ENCODE measurements at regions not wholly inside any gene's neighbourhood (a gene's known extent, or its start where the extent isn't known, plus 50 kb on each side); places are given as distances from the start of the nearest gene placed in this dataset.
A peak's percentile ranks its signal among the peaks of the same experiment; 100 is the strongest.

GRCh38 chr3:14261229-14261628 is 82.6 kb downstream of the LSM3 start (continued):
- TF ChIP-seq ZSCAN18 (CRISPR knock-in tag; IDR thresholded peaks at IDR 0.05) (peak; percentile 80), MLX (CRISPR knock-in tag; IDR thresholded peaks at IDR 0.05) (no peak), TEAD1 (CRISPR knock-in tag; IDR thresholded peaks at IDR 0.05) (peak; percentile 23; the same call in 1 of the 2 replicates), RORB (CRISPR knock-in tag; IDR thresholded peaks at IDR 0.05) (no peak), E2F4 (CRISPR knock-in tag; IDR thresholded peaks at IDR 0.05; ENCODE audit: borderline replicate concordance, low read depth) (no peak), ZNF423 (CRISPR knock-in tag; IDR thresholded peaks at IDR 0.05) (peak; percentile 77; the same call in 1 of the 2 replicates), HMGXB4 (CRISPR knock-in tag; IDR thresholded peaks at IDR 0.05) (no peak), ZNF512 (CRISPR knock-in tag; IDR thresholded peaks at IDR 0.05; ENCODE audit: borderline replicate concordance) (no peak), CTCF (IDR thresholded peaks at IDR 0.05) (peak; percentile 99), NR1H2 (CRISPR knock-in tag; IDR thresholded peaks at IDR 0.05) (no peak), HMGA2 (CRISPR knock-in tag; IDR thresholded peaks at IDR 0.05) (no peak), ZNF232 (CRISPR knock-in tag; IDR thresholded peaks at IDR 0.05) (no peak), ZNF317 (CRISPR knock-in tag; IDR thresholded peaks at IDR 0.05; ENCODE audit: borderline replicate concordance, low read depth) (no peak), USF2 (CRISPR knock-in tag; IDR thresholded peaks at IDR 0.05) (no peak), FOXP1 (CRISPR knock-in tag; IDR thresholded peaks at IDR 0.05; ENCODE audit: borderline replicate concordance) (no peak), ZNF425 (CRISPR knock-in tag; conservative IDR thresholded peaks at IDR 0.05) (no peak)

All from WTC11 (cell line).